Upper lobe of right lung (tissue), 1 donor: ENCODE measurements at regions not wholly inside any gene's neighbourhood (a gene's known extent, or its start where the extent isn't known, plus 50 kb on each side); places are given as distances from the start of the nearest gene placed in this dataset.
"Not testable (repeated sequence)": the region's sequence is repeated elsewhere in the genome, so short reads cannot be mapped to it uniquely, and the experiment has no call there.

ENCODE experiments used
- ATAC-seq: fragments of 200-7000 bp; cut with Tn5 transposase; one replicate; pipeline ENCODE4 v1.9.1; 2020; ENCODE audit warnings: mild to moderate bottlenecking, moderate library complexity
- DNase-seq: peaks from one replicate; pipeline ENCODE4 v3.0.0-alpha.2; 2020
- H3K27ac ChIP-seq: fragments of 200-600 bp; one replicate; pipeline ENCODE4 v1.8.0; 2022
- H3K27me3 ChIP-seq: fragments of 200-600 bp; one replicate; pipeline ENCODE4 v1.8.0; 2022; ENCODE audit warnings: mild to moderate bottlenecking
- H3K36me3 ChIP-seq: fragments of 200-600 bp; one replicate; pipeline ENCODE4 v1.8.0; 2022
- H3K4me1 ChIP-seq: fragments of 200-600 bp; one replicate; pipeline ENCODE4 v1.8.0; 2022
- H3K4me3 ChIP-seq: fragments of 200-600 bp; one replicate; pipeline ENCODE4 v1.8.0; 2022; ENCODE audit warnings: mild to moderate bottlenecking
- H3K9me3 ChIP-seq: fragments of 200-600 bp; one replicate; pipeline ENCODE4 v1.8.0; 2022
- intact Hi-C: fragments of 100-400 bp; cut with DNase I; formaldehyde crosslinking; loops from one replicate; pipeline ENCODE4 v1.11.0; 2022
- TF ChIP-seq, protein P1 (sequence below): fragments of 200-600 bp; IDR thresholded peaks from one replicate; pipeline ENCODE4 v1.8.0; 2022; ENCODE audit warnings: antibody characterized with exemption
- donor health status: DM: no; HTN: yes; CAD: no; lungs with severe emphysema.

GRCh38 chr6:153334121-153334520, 203.0 kb upstream of the RGS17 start:
- H3K27ac ChIP-seq, result no peak overlapping the region
- intact Hi-C loops, result no loop called here
- no peaks in the 10 kb centered on the region for H3K36me3 ChIP-seq
- TF ChIP-seq, protein P1, sequence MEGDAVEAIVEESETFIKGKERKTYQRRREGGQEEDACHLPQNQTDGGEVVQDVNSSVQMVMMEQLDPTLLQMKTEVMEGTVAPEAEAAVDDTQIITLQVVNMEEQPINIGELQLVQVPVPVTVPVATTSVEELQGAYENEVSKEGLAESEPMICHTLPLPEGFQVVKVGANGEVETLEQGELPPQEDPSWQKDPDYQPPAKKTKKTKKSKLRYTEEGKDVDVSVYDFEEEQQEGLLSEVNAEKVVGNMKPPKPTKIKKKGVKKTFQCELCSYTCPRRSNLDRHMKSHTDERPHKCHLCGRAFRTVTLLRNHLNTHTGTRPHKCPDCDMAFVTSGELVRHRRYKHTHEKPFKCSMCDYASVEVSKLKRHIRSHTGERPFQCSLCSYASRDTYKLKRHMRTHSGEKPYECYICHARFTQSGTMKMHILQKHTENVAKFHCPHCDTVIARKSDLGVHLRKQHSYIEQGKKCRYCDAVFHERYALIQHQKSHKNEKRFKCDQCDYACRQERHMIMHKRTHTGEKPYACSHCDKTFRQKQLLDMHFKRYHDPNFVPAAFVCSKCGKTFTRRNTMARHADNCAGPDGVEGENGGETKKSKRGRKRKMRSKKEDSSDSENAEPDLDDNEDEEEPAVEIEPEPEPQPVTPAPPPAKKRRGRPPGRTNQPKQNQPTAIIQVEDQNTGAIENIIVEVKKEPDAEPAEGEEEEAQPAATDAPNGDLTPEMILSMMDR, result no peak
- H3K4me3 ChIP-seq, result no peak overlapping the region
- ATAC-seq (no peak), DNase-seq (no peak)
- H3K4me1 ChIP-seq, result no peaks in the 10 kb centered on the region
- H3K9me3 ChIP-seq, result no peaks in the 10 kb centered on the region
- no peaks in the 10 kb centered on the region for H3K27me3 ChIP-seq

- H3K4me3 ChIP-seq, H3K36me3 ChIP-seq, H3K4me1 ChIP-seq, H3K27me3 ChIP-seq, H3K9me3 ChIP-seq, ATAC-seq, H3K27ac ChIP-seq, intact Hi-C loops, DNase-seq: not testable (repeated sequence)
Observed at GRCh38 chr6:153331221-153331620, 200.1 kb upstream of the RGS17 start.

DNA sequence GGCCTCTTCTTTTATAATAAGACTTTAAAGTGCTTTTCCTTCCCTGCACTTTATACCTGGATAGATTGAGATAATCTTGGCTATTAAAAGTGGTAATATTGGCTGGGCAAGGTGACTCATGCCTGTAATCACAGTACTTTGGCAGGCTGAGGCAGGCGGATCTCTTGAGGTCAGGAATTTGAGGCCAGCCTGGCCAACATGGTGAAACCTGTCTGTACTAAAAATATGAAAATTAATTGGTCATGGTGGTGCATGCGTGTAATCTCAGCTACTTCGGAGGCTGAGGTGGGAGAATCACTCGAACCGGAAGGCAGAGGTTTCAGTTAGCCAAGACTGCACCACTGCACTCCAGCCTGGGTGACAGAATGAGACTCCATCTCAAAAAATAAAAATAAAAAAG, 197.1 kb upstream of the RGS17 start:
- no peak overlapping the region for H3K4me3 ChIP-seq
- no peak overlapping the region for H3K27ac ChIP-seq
- no peak for ATAC-seq
- H3K4me1 ChIP-seq, result no peaks in the 10 kb centered on the region
- H3K36me3 ChIP-seq, result no peaks in the 10 kb centered on the region
- H3K27me3 ChIP-seq, result no peaks in the 10 kb centered on the region
- intact Hi-C loops, result no loop called here
- TF ChIP-seq, protein P1, result no peak
- DNase-seq, result no peak
- no peaks in the 10 kb centered on the region for H3K9me3 ChIP-seq

DNA sequence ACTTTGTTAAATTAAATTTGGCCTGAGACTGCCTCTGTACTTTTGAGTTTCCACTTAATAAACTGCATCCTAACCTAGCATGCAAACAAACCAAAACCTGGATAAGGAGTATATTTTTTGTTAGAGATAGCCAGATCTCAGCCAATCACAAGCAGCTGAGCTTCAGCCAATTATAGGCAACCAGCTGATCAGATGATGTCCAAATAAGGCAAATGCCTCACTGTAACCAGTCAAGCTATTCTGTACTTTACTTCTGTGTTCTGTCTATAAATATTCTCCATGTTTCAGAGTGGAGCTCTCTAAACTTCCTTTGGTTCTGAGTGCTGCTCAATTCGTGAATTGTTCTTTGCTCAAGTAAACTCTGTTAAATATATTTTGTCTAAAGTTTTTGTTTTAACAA, 194.6 kb upstream of the RGS17 start:
- Histone ChIP-seq H3K27ac (no peak overlapping the region), H3K4me3 (no peak overlapping the region), H3K4me1 (no peaks in the 10 kb centered on the region), H3K27me3 (no peaks in the 10 kb centered on the region), H3K9me3 (no peaks in the 10 kb centered on the region), H3K36me3 (no peaks in the 10 kb centered on the region)
- TF ChIP-seq, protein P1, result no peak
- intact Hi-C loops, result no loop called here
- no peak for DNase-seq
- ATAC-seq, result no peak

DNA sequence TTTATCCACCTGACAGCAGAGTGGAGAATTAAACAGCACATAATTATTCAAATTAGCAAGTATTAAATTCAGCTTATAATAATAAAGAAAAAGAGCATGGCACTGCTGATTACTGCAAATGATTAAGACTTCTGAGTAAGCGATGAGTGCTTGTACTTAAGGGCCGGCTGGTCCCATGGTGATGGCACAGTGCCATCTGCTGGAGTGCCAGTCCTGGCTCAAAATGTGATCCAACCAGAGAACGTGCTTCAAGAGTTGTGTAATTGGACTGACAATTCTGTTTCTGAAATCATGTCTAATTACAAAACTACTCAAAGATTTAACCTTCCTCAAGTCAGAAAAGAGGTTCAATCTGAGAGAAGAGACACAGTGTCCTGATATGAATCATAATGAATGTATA, 181.6 kb upstream of the RGS17 start:
- ATAC-seq, result peak; percentile 78
- no peak overlapping the region for H3K27ac ChIP-seq

GRCh38 chr6:153309651-153310050, 178.6 kb upstream of the RGS17 start:
- H3K9me3 ChIP-seq, result no peaks in the 10 kb centered on the region
- no peaks in the 10 kb centered on the region for H3K36me3 ChIP-seq
- H3K4me1 ChIP-seq, result no peaks in the 10 kb centered on the region
- TF ChIP-seq, protein P1, result no peak
- ATAC-seq (no peak), DNase-seq (no peak)
- no peak overlapping the region for H3K4me3 ChIP-seq
- H3K27ac ChIP-seq, result no peak overlapping the region
- H3K27me3 ChIP-seq, result no peaks in the 10 kb centered on the region
- intact Hi-C loops, result no loop called here

More for the DNA sequence above, 181.6 kb upstream of the RGS17 start:
- no peaks in the 10 kb centered on the region for H3K4me1 ChIP-seq
- no peaks in the 10 kb centered on the region for H3K9me3 ChIP-seq
- no peaks in the 10 kb centered on the region for H3K27me3 ChIP-seq
- peak; percentile 87 for DNase-seq
- H3K36me3 ChIP-seq, result no peaks in the 10 kb centered on the region
- H3K4me3 ChIP-seq, result no peak overlapping the region
- intact Hi-C loops, result no loop called here
- TF ChIP-seq, protein P1, result peak; percentile 20
